Stimulated activated CD8-positive, alpha-beta memory T cell treated with anti-CD3 and anti-CD28 coated beads, Interleukin-12 subunit alpha, Interleukin-12 subunit beta, amount 100 ng/mL, for 24 hours (primary cell): ENCODE measurements at regions not wholly inside any gene's neighbourhood (a gene's known extent, or its start where the extent isn't known, plus 50 kb on each side); places are given as distances from the start of the nearest gene placed in this dataset.
"Not testable (repeated sequence)": the region's sequence is repeated elsewhere in the genome, so short reads cannot be mapped to it uniquely, and the experiment has no call there.

Experiments
- DNase-seq: peaks from one replicate; pipeline ENCODE4 v3.0.0-alpha.2; 2020; ENCODE audit errors: extremely low read depth

GRCh38 chr12:111155521-111155920, 213.4 kb downstream of the PHETA1 start:
- DNase-seq, result no peak

- DNase-seq, result no peak
These were observed 213.9 kb downstream of the PHETA1 start for GRCh38 chr12:111155020-111155419.

- DNase-seq, result no peak
These were observed 214.6 kb downstream of the PHETA1 start for GRCh38 chr12:111154147-111154834.

- no peak for DNase-seq
These were observed 216.3 kb downstream of the PHETA1 start for GRCh38 chr12:111152561-111152960.

- DNase-seq, result no peak
These were observed 217.7 kb downstream of the PHETA1 start for GRCh38 chr12:111150921-111151840.

- DNase-seq, result no peak
These were observed 218.5 kb downstream of the PHETA1 start for GRCh38 chr12:111150360-111150759.

- no peak for DNase-seq
These were observed 219.6 kb downstream of the PHETA1 start for GRCh38 chr12:111149299-111149698.

- DNase-seq, result no peak
These were observed 220.9 kb downstream of the PHETA1 start for GRCh38 chr12:111148005-111148404.

- no peak for DNase-seq
These were observed 222.9 kb upstream of the MYL2 start for GRCh38 chr12:111143271-111143670.

- DNase-seq, result no peak
These were observed 220.8 kb upstream of the MYL2 start for GRCh38 chr12:111141205-111141604.

- no peak for DNase-seq
These were observed 217.6 kb upstream of the MYL2 start for GRCh38 chr12:111138016-111138415.

- DNase-seq, result no peak
These were observed 215.0 kb upstream of the MYL2 start for GRCh38 chr12:111135293-111135832.

GRCh38 chr12:111130336-111130735, 210.0 kb upstream of the MYL2 start:
- no peak for DNase-seq

- no peak for DNase-seq
These were observed 208.9 kb upstream of the MYL2 start for GRCh38 chr12:111129149-111129767.

- DNase-seq, result no peak
These were observed 206.0 kb upstream of the MYL2 start for GRCh38 chr12:111126331-111126730.

GRCh38 chr12:111124183-111124582, 203.8 kb upstream of the MYL2 start:
- DNase-seq, result no peak

GRCh38 chr12:111123390-111123789, 203.0 kb upstream of the MYL2 start:
- no peak for DNase-seq

GRCh38 chr12:111122458-111122878, 202.1 kb upstream of the MYL2 start:
- DNase-seq, result no peak

- no peak for DNase-seq
These were observed 201.5 kb upstream of the MYL2 start for GRCh38 chr12:111121840-111122239.

GRCh38 chr12:111120578-111120977, 200.2 kb upstream of the MYL2 start:
- DNase-seq, result no peak

- DNase-seq, result no peak
These were observed 196.6 kb upstream of the MYL2 start for GRCh38 chr12:111117017-111117416.

- not testable (repeated sequence) for DNase-seq
These were observed 192.9 kb upstream of the MYL2 start for GRCh38 chr12:111113313-111113712.
